Mesothelial cell of epicardium (in vitro differentiated cells): ENCODE measurements at regions not wholly inside any gene's neighbourhood (a gene's known extent, or its start where the extent isn't known, plus 50 kb on each side); places are given as distances from the start of the nearest gene placed in this dataset.

Experiments
- DNase-seq, 2 experiments: peaks; one replicate each; pipeline ENCODE4 v3.0.0; 2021; ENCODE audit warnings: low spot score in 2 of 2; ENCODE audit not compliant: unreplicated experiment in 2 of 2
- H3K27ac Mint-ChIP-seq: 2 replicates; pipeline ENCODE4 v1.8.0; 2021; ENCODE audit warnings: mixed read lengths
- H3K27me3 Mint-ChIP-seq: 2 replicates; pipeline ENCODE4 v1.8.0; 2021; ENCODE audit warnings: low read depth, mixed read lengths
- H3K36me3 Mint-ChIP-seq: 2 replicates; pipeline ENCODE4 v1.8.0; 2021; ENCODE audit warnings: mixed read lengths
- H3K4me1 Mint-ChIP-seq: 2 replicates; pipeline ENCODE4 v1.8.0; 2021; ENCODE audit warnings: mixed read lengths
- H3K4me3 Mint-ChIP-seq: 2 replicates; pipeline ENCODE4 v1.8.0; 2021; ENCODE audit warnings: mild to moderate bottlenecking, moderate library complexity, mixed read lengths
- H3K9me3 Mint-ChIP-seq: 2 replicates; pipeline ENCODE4 v1.8.0; 2021; ENCODE audit warnings: mixed read lengths
- CTCF ChIP-seq: fragments of 200-600 bp; sonication (generic); IDR thresholded peaks from one replicate; pipeline ENCODE4 v1.5.0; 2021; ENCODE audit warnings: antibody characterized with exemption; ENCODE audit not compliant: unreplicated experiment

GRCh38 chr2:14925471-14925870 is 293.0 kb downstream of the LRATD1 start:
- Mint-ChIP-seq H3K4me3 (no peak overlapping the region), H3K27ac (no peak overlapping the region), H3K4me1 (no peaks in the 10 kb centered on the region), H3K27me3 (peaks cover 1% of the 10 kb centered on the region), H3K9me3 (peaks cover 4% of the 10 kb centered on the region), H3K36me3 (no peaks in the 10 kb centered on the region)
- TF ChIP-seq CTCF = no peak
- DNase-seq = no peak

DNA sequence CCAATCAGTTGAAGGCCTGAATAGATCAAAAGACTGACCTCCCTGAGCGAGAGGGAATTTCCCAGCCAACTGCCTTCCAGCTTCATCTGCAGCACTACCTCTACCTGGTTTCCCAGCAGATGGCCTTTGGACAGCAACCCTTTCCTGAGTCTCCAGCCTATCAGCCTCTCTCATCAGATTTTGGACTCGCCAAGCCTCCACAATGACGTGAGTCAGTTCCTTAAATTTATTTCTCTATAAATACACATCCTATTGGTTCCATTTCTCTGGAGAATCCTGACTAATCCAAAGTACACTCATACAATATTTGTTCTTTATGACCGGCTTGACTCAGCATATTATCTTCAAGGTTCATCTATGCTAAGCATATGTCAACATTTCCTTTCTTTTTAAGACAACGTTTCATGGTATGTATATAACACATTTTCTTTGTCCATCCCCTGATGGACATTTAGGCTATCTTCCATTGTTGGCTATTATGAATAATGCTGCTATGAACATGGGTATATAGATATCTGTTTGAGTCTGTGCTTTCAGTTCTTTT is 294.6 kb downstream of the LRATD1 start:
- DNase-seq = no peak
- TF ChIP-seq CTCF = no peak
- Mint-ChIP-seq H3K4me1 (no peaks in the 10 kb centered on the region), H3K27me3 (peaks cover 10% of the 10 kb centered on the region), H3K27ac (no peak overlapping the region), H3K4me3 (no peak overlapping the region), H3K36me3 (no peaks in the 10 kb centered on the region), H3K9me3 (no peaks in the 10 kb centered on the region)

GRCh38 chr2:14928056-14928455 is 295.5 kb downstream of the LRATD1 start:
- Mint-ChIP-seq H3K27me3 (peaks cover 11% of the 10 kb centered on the region), H3K4me1 (no peaks in the 10 kb centered on the region), H3K4me3 (no peak overlapping the region), H3K36me3 (no peaks in the 10 kb centered on the region), H3K27ac (no peak overlapping the region), H3K9me3 (no peaks in the 10 kb centered on the region)
- no peak for TF ChIP-seq CTCF
- DNase-seq = no peak

GRCh38 chr2:14930441-14930840 is 297.9 kb downstream of the LRATD1 start:
- Mint-ChIP-seq H3K27ac (no peak overlapping the region), H3K9me3 (no peaks in the 10 kb centered on the region), H3K4me3 (no peak overlapping the region), H3K4me1 (no peaks in the 10 kb centered on the region), H3K36me3 (no peaks in the 10 kb centered on the region), H3K27me3 (peaks cover 21% of the 10 kb centered on the region)
- TF ChIP-seq CTCF = no peak
- no peak for DNase-seq

DNA sequence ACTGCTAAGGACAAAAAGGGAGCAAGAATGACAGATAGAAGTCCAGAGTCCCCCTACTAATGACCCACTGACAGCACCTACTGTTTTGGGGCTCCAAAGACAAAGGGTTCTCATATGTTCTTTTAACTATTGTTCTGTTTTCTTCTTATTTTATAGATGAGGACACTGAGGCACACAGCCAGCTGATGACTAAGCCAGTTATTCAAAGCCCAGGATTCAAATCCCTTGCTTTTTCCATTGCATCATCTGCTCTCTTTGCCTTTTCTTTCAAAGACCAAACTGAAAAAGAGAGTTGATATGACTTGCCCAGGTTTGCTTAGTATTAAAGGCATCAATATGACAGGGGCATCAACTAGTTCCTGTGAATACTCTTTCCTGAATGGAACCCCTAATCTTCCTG is 299.8 kb downstream of the LRATD1 start:
- DNase-seq = no peak
- no peaks in the 10 kb centered on the region for H3K36me3 Mint-ChIP-seq
- no peaks in the 10 kb centered on the region for H3K4me1 Mint-ChIP-seq
- TF ChIP-seq CTCF = no peak
- peaks cover 10% of the 10 kb centered on the region for H3K9me3 Mint-ChIP-seq
- no peak overlapping the region for H3K4me3 Mint-ChIP-seq
- H3K27me3 Mint-ChIP-seq = peaks cover 21% of the 10 kb centered on the region
- H3K27ac Mint-ChIP-seq = no peak overlapping the region

GRCh38 chr2:14933753-14934152 is 301.2 kb downstream of the LRATD1 start:
- H3K27ac Mint-ChIP-seq = no peak overlapping the region
- TF ChIP-seq CTCF = no peak
- no peak overlapping the region for H3K4me3 Mint-ChIP-seq
- peaks cover 16% of the 10 kb centered on the region for H3K9me3 Mint-ChIP-seq
- no peaks in the 10 kb centered on the region for H3K36me3 Mint-ChIP-seq
- H3K4me1 Mint-ChIP-seq = no peaks in the 10 kb centered on the region
- no peak for DNase-seq
- peaks cover 21% of the 10 kb centered on the region for H3K27me3 Mint-ChIP-seq
